HG03575 (cell line): ENCODE measurements at regions not wholly inside any gene's neighbourhood (a gene's known extent, or its start where the extent isn't known, plus 50 kb on each side); places are given as distances from the start of the nearest gene placed in this dataset.

Experiments used
- ATAC-seq: cut with Tn5 transposase; IDR thresholded peaks from one replicate; pipeline ENCODE4 v1.9.1; 2021; ENCODE audit not compliant: unreplicated experiment, insufficient number of reproducible peaks, low FRiP score; ENCODE audit errors: extremely low read depth

GRCh38 chr2:187851955-187852561 is 297.8 kb upstream of the TFPI start:
- no peak for ATAC-seq

DNA sequence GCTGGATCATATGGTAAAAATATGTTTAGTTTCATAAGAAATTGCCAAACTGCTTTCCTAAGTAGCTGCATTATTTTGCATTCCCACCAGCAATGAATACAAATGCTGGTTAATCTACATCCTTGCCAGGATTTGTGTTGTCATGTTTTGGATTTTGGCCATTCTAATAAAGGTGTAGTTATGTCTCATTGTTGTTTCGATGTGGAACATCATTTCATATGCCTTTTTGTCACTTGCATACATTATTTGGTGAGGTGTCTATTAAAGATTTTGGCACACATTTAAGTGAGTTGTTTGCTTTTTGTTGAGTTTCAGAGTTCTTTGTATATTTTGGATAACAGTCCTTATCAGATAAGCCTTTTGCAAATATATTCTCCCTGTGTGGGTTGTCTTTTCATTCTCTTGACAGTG is 299.2 kb upstream of the TFPI start:
- ATAC-seq, result no peak

GRCh38 chr2:187854801-187855200 is 300.6 kb upstream of the TFPI start:
- no peak for ATAC-seq

GRCh38 chr2:187855689-187856088 is 301.5 kb upstream of the TFPI start:
- ATAC-seq, result no peak

DNA sequence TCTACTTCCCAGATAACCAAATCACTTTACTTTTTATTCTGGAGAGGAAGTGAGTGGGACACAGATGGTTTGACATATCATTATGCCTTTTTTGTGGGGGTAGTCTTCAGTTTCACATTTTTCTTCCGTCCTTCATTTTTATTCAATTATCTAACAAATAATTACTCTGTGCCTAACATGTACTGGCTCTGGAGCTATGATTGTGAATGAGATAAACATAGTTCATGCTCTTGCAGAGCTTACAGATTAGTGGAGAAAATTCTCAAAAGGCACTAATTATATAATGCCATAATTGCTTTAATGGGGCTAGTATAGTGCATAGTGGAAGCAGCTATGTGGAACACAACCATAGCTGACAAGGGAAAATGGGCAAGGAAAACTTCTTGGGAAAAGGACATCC is 303.6 kb upstream of the TFPI start:
- no peak for ATAC-seq

- ATAC-seq, result no peak
These were observed 308.5 kb upstream of the TFPI start for GRCh38 chr2:187862715-187863114.

GRCh38 chr2:187865025-187865424 is 310.8 kb upstream of the TFPI start:
- ATAC-seq, result no peak

GRCh38 chr2:187867165-187867564 is 312.9 kb upstream of the TFPI start:
- no peak for ATAC-seq

DNA sequence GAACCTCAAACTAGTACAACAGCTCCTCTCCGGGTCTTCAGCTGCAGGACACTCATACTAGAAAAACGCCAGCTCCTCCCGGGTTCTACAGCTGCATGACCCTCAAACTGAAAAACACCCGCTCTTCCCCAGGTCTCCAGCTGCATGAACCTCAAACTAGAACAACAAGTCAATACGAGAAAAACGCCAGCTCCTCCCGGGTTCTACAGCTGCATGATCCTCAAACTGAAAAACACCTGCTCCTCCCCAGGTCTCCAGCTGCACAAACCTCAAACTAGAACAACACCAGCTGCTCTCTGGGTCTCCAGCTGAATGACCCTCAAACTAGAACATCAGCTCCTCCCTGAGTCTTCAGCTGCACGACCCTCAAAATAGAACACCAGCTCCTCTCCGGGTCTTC is 315.0 kb upstream of the TFPI start:
- ATAC-seq, result no peak

DNA sequence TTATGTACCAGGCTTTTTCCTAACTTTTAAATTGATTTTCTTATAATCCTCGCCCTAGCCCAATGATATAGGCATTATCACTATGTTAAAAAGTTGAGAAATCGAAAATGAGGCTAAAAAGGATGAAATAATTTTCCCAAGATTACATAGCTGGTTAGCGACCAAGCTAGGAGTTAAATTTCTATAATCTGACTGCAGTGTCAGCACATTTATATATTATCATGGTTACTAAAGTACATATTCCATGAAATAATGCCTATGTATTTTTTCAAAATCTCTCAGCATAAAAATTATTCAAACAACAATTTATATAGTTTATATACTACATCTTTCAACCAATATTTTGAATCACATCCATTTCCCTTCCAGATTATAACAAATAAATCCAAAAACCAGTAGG is 317.3 kb upstream of the TFPI start:
- no peak for ATAC-seq

- no peak for ATAC-seq
These were observed 318.9 kb upstream of the TFPI start for GRCh38 chr2:187873132-187873531.

DNA sequence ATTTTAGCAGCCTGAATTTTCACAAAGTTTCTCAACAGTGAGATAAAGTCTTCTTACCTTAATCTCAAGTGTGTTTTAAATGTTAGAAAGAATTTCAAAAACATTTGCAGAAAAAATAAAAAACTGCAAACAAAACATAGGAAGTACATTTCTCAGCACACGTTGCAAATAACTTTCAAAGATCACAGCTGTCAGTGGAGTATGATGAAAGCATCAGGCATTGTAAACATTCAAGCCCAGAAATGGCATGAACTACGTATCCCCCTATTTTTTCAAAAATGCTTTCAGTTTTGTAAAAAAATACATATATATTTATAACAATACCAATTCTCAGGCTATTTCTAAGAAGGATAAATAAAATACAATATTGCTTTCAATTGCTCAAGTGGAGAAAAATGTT is 320.6 kb upstream of the TFPI start:
- no peak for ATAC-seq

GRCh38 chr2:187875261-187876141 is 321.3 kb upstream of the TFPI start:
- ATAC-seq, result no peak

GRCh38 chr2:187876554-187876953 is 322.3 kb upstream of the TFPI start:
- ATAC-seq, result no peak

DNA sequence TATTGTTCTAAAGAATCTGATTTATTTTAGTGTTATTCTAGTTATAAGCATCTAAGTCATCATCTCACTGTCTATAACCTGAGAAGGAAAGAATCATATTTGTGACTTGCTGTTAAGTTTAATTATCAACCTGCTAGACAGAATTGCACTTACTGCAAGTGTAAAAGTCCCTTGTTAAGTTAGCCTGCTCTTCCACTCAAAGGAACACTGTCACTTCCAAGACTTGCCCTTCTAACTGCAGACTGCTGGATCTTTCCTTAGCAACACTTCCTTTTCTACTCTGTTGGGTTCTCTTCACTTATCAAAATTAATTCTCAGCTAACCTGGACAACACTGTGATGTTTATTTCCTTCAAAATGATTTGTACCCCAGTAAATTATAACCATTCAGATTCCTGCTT is 323.2 kb upstream of the TFPI start:
- no peak for ATAC-seq

DNA sequence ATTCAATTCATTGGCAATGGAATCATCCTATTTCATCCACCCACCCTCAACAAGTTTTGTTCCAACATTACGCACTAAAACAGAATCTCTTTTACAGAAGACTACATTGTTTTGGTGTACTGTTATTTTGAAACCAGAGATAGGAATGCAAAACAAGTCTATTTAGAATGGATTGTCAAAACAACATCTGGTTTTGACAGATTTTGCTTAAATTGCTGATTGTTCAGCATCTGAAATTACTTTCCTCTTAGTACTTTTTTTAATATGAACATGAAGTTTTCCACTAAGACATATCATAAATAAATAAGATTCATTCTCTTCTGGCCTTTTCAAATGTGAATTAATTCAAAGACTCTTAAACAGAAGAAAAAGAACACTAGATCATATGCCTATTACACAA is 323.9 kb upstream of the TFPI start:
- no peak for ATAC-seq

GRCh38 chr2:187879491-187879890 is 325.3 kb upstream of the TFPI start:
- no peak for ATAC-seq

- no peak for ATAC-seq
These were observed 329.8 kb upstream of the TFPI start for GRCh38 chr2:187884003-187884402.

- ATAC-seq, result no peak
These were observed 336.5 kb upstream of the TFPI start for GRCh38 chr2:187890690-187891089.

GRCh38 chr2:187900021-187900420 is 345.8 kb upstream of the TFPI start:
- no peak for ATAC-seq

DNA sequence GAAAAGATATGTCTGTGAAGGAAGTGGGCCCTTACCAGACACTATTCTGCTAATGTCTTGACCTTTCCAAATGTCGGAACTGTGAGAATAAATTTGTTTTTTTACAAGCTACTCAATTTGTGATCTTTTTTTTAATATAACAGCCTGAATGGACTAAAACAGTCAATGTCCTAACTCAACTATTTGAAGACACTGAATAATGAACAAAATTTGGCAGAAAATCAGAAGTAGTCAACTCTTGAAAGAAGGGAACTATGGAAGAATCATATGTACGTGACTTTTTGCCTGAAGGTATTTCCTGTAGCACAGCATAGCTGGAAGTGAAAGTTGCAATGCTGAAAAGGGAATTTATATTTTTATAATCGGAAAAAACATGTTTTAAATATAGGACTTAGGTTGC is 351.8 kb upstream of the TFPI start:
- ATAC-seq, result no peak
